IMR-90 (cell line): ENCODE measurements at regions not wholly inside any gene's neighbourhood (a gene's known extent, or its start where the extent isn't known, plus 50 kb on each side); places are given as distances from the start of the nearest gene placed in this dataset.

ENCODE experiments used
- ATAC-seq: fragments of 200-7000 bp; cut with Tn5 transposase; 2 replicates; pipeline ENCODE4 v1.9.1; 2020; ENCODE audit warnings: low read depth, mild to moderate bottlenecking, moderate library complexity
- BruUV-seq: library from RNA; stranded (reverse); fragments of 400-500 nt; replicated peaks from 2 replicates; lab custom pipeline; 2021; lab: Mats Ljungman, UMichigan
- CTCF ChIA-PET: fragments of 300-600 bp; formaldehyde crosslinking; extraction: SDS; loops from one replicate; lab custom pipeline; 2021; ENCODE audit warnings: antibody characterized with exemption; lab: Yijun Ruan, JAX
- POLR2A ChIA-PET: fragments of 300-600 bp; sonication (Branson Sonifier 250); formaldehyde crosslinking; loops from one replicate; lab custom pipeline; 2022; ENCODE audit warnings: antibody characterized with exemption; ENCODE audit not compliant: unreplicated experiment; lab: Charles Lee
- DNase-seq: peaks from one replicate; pipeline ENCODE4 v3.0.0; 2013
- H2AFZ ChIP-seq: replicated peaks from 2 replicates; pipeline ENCODE3; 2013; ENCODE audit warnings: low read length, mild to moderate bottlenecking; ENCODE audit not compliant: poor library complexity
- H2AK5ac ChIP-seq: 2 replicates; pipeline ENCODE4 v1.6.1; 2013; ENCODE audit warnings: low read depth, low read length, inconsistent platforms
- H2AK9ac ChIP-seq: replicated peaks from 2 replicates; pipeline ENCODE3; 2013; ENCODE audit warnings: mild to moderate bottlenecking, low read depth, low read length, moderate library complexity; ENCODE audit not compliant: poor library complexity
- H2BK120ac ChIP-seq: 2 replicates; pipeline ENCODE4 v1.6.1; 2013; ENCODE audit warnings: low read depth, low read length, inconsistent platforms
- H2BK15ac ChIP-seq: 3 replicates; pipeline ENCODE4 v1.6.1; 2013; ENCODE audit warnings: low read depth, low read length, inconsistent platforms
- H2BK20ac ChIP-seq: 2 replicates; pipeline ENCODE4 v1.6.1; 2013; ENCODE audit warnings: low read depth, mild to moderate bottlenecking, inconsistent platforms, low read length, moderate library complexity
- H2BK5ac ChIP-seq: 2 replicates; pipeline ENCODE4 v1.6.1; 2013; ENCODE audit warnings: mild to moderate bottlenecking, low read depth, low read length, inconsistent platforms; ENCODE audit not compliant: poor library complexity, severe bottlenecking
- H3K14ac ChIP-seq: replicated peaks from 2 replicates; pipeline ENCODE4 v1.6.1; 2013; ENCODE audit warnings: low read depth, low read length, inconsistent platforms
- H3K18ac ChIP-seq: 2 replicates; pipeline ENCODE4 v1.6.1; 2013; ENCODE audit warnings: low read depth, low read length, control low read depth
- H3K23ac ChIP-seq: 2 replicates; pipeline ENCODE4 v1.6.1; 2013; ENCODE audit warnings: low read depth, low read length, inconsistent platforms
- H3K27ac ChIP-seq: 2 replicates; pipeline ENCODE4 v1.5.1; 2013; ENCODE audit warnings: mild to moderate bottlenecking, control low read depth, low read length; ENCODE audit not compliant: insufficient read depth
- H3K27me3 ChIP-seq: 2 replicates; pipeline ENCODE4 v1.6.1; 2013; ENCODE audit warnings: low read length; ENCODE audit not compliant: control insufficient read depth, insufficient read depth
- H3K36me3 ChIP-seq: 2 replicates; pipeline ENCODE4 v1.6.1; 2013; ENCODE audit warnings: low read length, mixed read lengths; ENCODE audit not compliant: control insufficient read depth, insufficient read depth
- H3K4ac ChIP-seq: 2 replicates; pipeline ENCODE4 v1.6.1; 2013; ENCODE audit warnings: low read depth, low read length, inconsistent platforms
- H3K4me1 ChIP-seq: 2 replicates; pipeline ENCODE4 v1.6.1; 2013; ENCODE audit warnings: low read length, mixed read lengths; ENCODE audit not compliant: control insufficient read depth, insufficient read depth
- H3K4me2 ChIP-seq: 2 replicates; pipeline ENCODE4 v1.6.1; 2013; ENCODE audit warnings: low read depth, mild to moderate bottlenecking, control low read depth, low read length, moderate library complexity
- H3K4me3 ChIP-seq: 2 replicates; pipeline ENCODE4 v1.5.1; 2013; ENCODE audit warnings: low read depth, mild to moderate bottlenecking, control low read depth, low read length, moderate library complexity; ENCODE audit not compliant: insufficient read depth
- H3K56ac ChIP-seq: 2 replicates; pipeline ENCODE4 v1.6.1; 2013; ENCODE audit warnings: low read length, inconsistent platforms; ENCODE audit not compliant: insufficient read depth; ENCODE audit errors: extremely low read depth
- H3K79me1 ChIP-seq, 2 experiments: 2 replicates each; pipeline ENCODE4 v1.6.1; 2013; ENCODE audit warnings: low read length in 2 of 2, inconsistent platforms in 1 of 2, low read depth in 1 of 2
- H3K9ac ChIP-seq: 2 replicates; pipeline ENCODE4 v1.6.1; 2013; ENCODE audit warnings: low read depth, low read length, control low read depth
- H3K9me1 ChIP-seq: 2 replicates; pipeline ENCODE4 v1.6.1; 2013; ENCODE audit warnings: low read length, inconsistent platforms; ENCODE audit not compliant: insufficient read depth
- H3K9me3 ChIP-seq: 2 replicates; pipeline ENCODE4 v1.6.1; 2013; ENCODE audit warnings: low read length; ENCODE audit not compliant: control insufficient read depth, insufficient read depth
- H4K20me1 ChIP-seq: 2 replicates; pipeline ENCODE4 v1.6.1; 2013; ENCODE audit warnings: low read length, inconsistent platforms; ENCODE audit not compliant: insufficient read depth
- H4K5ac ChIP-seq: 2 replicates; pipeline ENCODE4 v1.6.1; 2013; ENCODE audit warnings: mild to moderate bottlenecking, low read depth, low read length, control low read depth
- H4K8ac ChIP-seq, 2 experiments: 2 replicates each; pipeline ENCODE4 v1.6.1; 2013; ENCODE audit warnings: low read depth in 2 of 2, low read length in 2 of 2, control low read depth in 1 of 2, inconsistent platforms in 1 of 2
- H4K91ac ChIP-seq: 2 replicates; pipeline ENCODE4 v1.6.1; 2013; ENCODE audit warnings: low read depth, low read length, inconsistent platforms; ENCODE audit not compliant: insufficient read depth
- FOS ChIP-seq: fragments of 150-350 bp; IDR thresholded peaks from 2 replicates; pipeline ENCODE4 v1.6.1; 2016; ENCODE audit warnings: low read depth, low read length
- RFX5 ChIP-seq: IDR thresholded peaks from 2 replicates; pipeline ENCODE4 v1.8.0; 2012; ENCODE audit warnings: low read depth, mild to moderate bottlenecking, low read length, moderate library complexity
- WGBS, 2 experiments: methylation state at CpG; one replicate each; pipeline versions ENCODE4 v1.1.5 to v1.1.7; 2013; ENCODE audit warnings: missing lambda C conversion rate in 2 of 2; ENCODE audit not compliant: insufficient read length in 1 of 2; ENCODE audit errors: extremely low coverage in 2 of 2; 5-methylcytosine and 5-hydroxymethylcytosine counted together
- dilution Hi-C: fragments of 300-500 bp; cut with HindIII; formaldehyde crosslinking; loops from one replicate; pipeline ENCODE4 v1.14.3; 2018; ENCODE audit warnings: low sequenced_read_pairs; ENCODE audit not compliant: unreplicated experiment
- in situ Hi-C: fragments of 300-500 bp; cut with MboI; formaldehyde crosslinking; loops from 3 replicates; pipeline ENCODE4 v1.14.3; 2019; ENCODE audit warnings: low sequenced_read_pairs, inconsistent platforms, mixed read lengths
- intact Hi-C: fragments of 100-400 bp; cut with micrococcal nuclease; formaldehyde crosslinking; loops from 2 replicates; pipeline ENCODE4 v1.10.0; 2022

- in situ Hi-C loops = no loop called here
- Histone ChIP-seq H3K9me3 (no peaks in the 10 kb centered on the region), H3K27me3 (no peaks in the 10 kb centered on the region), H2BK15ac (no peak overlapping the region), H3K4me2 (no peak overlapping the region), H2BK20ac (no peak overlapping the region), H2AFZ (no peak overlapping the region), H3K79me1 (no peaks in the 10 kb centered on the region), H3K4me3 (no peak overlapping the region), H3K18ac (no peak overlapping the region), H4K20me1 (no peaks in the 10 kb centered on the region), H2BK120ac (no peak overlapping the region), H3K14ac (no peak overlapping the region), H2AK5ac (no peak overlapping the region), H3K56ac (no peak overlapping the region), H3K9ac (no peak overlapping the region), H3K36me3 (no peaks in the 10 kb centered on the region), H3K23ac (no peak overlapping the region), H3K4me1 (no peaks in the 10 kb centered on the region), H2BK5ac (no peak overlapping the region), H3K9me1 (no peaks in the 10 kb centered on the region), H4K5ac (no peak overlapping the region), H4K91ac (no peak overlapping the region), H3K4ac (no peak overlapping the region), H4K8ac (no peak overlapping the region), H2AK9ac (no peak overlapping the region), H3K27ac (no peak overlapping the region)
- POLR2A ChIA-PET = no interaction called here
- dilution Hi-C loops = no loop called here
- ATAC-seq (no peak), DNase-seq (no peak)
- CTCF ChIA-PET = no interaction called here
- no peak for TF ChIP-seq FOS
- TF ChIP-seq RFX5 = no peak
- no CpG with 5 or more reads among the region's 4 CpGs for WGBS, 2 experiments
- BruUV-seq = no TSS peak
- intact Hi-C loops = no loop called here
These were observed 413.5 kb upstream of the NFE2L3 start for GRCh38 chr7:25738528-25738927.
